ENCODE measurements at regions not wholly inside any gene's neighbourhood (a gene's known extent, or its start where the extent isn't known, plus 50 kb on each side); places are given as distances from the start of the nearest gene placed in this dataset.

DNA sequence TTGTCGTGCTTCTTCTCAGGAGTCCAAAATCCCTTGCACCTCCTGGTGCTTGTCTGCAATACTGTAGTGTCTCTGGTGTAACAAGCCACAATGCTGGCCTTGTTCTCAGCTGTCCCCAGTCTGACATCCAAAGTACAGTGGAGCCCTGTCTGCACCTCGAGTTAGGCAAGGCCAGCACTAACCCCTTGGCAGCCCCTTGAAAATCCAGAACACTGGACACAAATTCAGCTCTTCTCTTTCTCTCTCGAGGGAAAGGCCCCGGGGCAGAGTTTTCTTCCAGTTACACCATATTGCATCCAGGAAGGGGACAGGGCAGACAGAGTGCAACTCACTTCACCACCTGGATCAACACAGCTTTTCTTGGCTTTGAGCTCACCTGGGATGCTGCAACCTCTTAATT is 91.3 kb upstream of the ATP10A start:
- TF ChIP-seq EZH2 (IDR thresholded peaks at IDR 0.05; ENCODE audit: borderline replicate concordance) (no peak), EZH2phosphoT487 (IDR thresholded peaks at IDR 0.05; ENCODE audit: low read depth, severe bottlenecking, unreplicated experiment) (no peak)
- TF ChIP-seq, protein P1, sequence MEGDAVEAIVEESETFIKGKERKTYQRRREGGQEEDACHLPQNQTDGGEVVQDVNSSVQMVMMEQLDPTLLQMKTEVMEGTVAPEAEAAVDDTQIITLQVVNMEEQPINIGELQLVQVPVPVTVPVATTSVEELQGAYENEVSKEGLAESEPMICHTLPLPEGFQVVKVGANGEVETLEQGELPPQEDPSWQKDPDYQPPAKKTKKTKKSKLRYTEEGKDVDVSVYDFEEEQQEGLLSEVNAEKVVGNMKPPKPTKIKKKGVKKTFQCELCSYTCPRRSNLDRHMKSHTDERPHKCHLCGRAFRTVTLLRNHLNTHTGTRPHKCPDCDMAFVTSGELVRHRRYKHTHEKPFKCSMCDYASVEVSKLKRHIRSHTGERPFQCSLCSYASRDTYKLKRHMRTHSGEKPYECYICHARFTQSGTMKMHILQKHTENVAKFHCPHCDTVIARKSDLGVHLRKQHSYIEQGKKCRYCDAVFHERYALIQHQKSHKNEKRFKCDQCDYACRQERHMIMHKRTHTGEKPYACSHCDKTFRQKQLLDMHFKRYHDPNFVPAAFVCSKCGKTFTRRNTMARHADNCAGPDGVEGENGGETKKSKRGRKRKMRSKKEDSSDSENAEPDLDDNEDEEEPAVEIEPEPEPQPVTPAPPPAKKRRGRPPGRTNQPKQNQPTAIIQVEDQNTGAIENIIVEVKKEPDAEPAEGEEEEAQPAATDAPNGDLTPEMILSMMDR (IDR thresholded peaks at IDR 0.05; ENCODE audit: poor library complexity): no peak
- DNase-seq (ENCODE audit: low spot score): no peak
- no peaks in the 10 kb centered on the region for H3K27me3 ChIP-seq
- H4K20me1 ChIP-seq (ENCODE audit: insufficient read depth, poor library complexity, severe bottlenecking): no peaks in the 10 kb centered on the region
- no peak overlapping the region for H3K4me3 ChIP-seq
- WGBS (ENCODE audit: low lambda C conversion rate, missing lambda C conversion rate): 52% methylated on average over 4 of the region's 4 CpGs
- no peak overlapping the region for H3K27ac ChIP-seq
- no peaks in the 10 kb centered on the region for H3K4me1 ChIP-seq (ENCODE audit: insufficient read depth)
- no peaks in the 10 kb centered on the region for H3K9me2 ChIP-seq (replicated peaks; ENCODE audit: insufficient read depth)
- H3K36me3 ChIP-seq (replicated peaks; ENCODE audit: insufficient read depth, low read depth): no peaks in the 10 kb centered on the region
- H2AFZ ChIP-seq: no peak overlapping the region
- H3K4me2 ChIP-seq: no peak overlapping the region
- H3K9me3 ChIP-seq (ENCODE audit: low read depth): no peaks in the 10 kb centered on the region
- H3K79me2 ChIP-seq: no peaks in the 10 kb centered on the region

DNA sequence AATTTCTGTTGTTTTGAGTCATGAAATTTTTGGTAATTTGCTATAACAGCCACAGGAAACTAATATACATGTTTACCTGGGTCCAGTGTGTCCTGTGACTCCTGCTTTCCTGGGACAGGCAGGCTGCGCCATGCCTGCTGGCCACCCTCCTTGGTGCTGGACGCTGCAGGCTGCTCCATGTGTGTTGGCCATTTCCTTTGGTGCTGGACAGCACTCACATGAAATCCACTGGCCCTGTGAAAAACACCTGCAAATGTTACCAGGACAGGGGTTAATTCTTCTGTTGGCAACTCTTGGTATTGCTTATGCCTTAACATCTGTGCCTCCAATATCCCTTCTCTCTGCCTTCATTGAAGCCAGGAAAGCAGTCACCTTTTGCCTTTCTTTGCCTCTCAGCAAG is 86.9 kb upstream of the ATP10A start:
- no peak overlapping the region for H3K27ac ChIP-seq
- H3K9me2 ChIP-seq (replicated peaks; ENCODE audit: insufficient read depth): no peaks in the 10 kb centered on the region
- H4K20me1 ChIP-seq (ENCODE audit: insufficient read depth, poor library complexity, severe bottlenecking): no peaks in the 10 kb centered on the region
- no peaks in the 10 kb centered on the region for H3K9me3 ChIP-seq (ENCODE audit: low read depth)
- no peaks in the 10 kb centered on the region for H3K4me1 ChIP-seq (ENCODE audit: insufficient read depth)
- H3K27me3 ChIP-seq: no peaks in the 10 kb centered on the region
- H3K4me2 ChIP-seq: no peak overlapping the region
- no peak overlapping the region for H2AFZ ChIP-seq
- no peak overlapping the region for H3K4me3 ChIP-seq
- 92% methylated on average over 2 of the region's 2 CpGs for WGBS (ENCODE audit: low lambda C conversion rate, missing lambda C conversion rate)
- DNase-seq (ENCODE audit: low spot score): no peak
- TF ChIP-seq EZH2 (IDR thresholded peaks at IDR 0.05; ENCODE audit: borderline replicate concordance) (no peak), EZH2phosphoT487 (IDR thresholded peaks at IDR 0.05; ENCODE audit: low read depth, severe bottlenecking, unreplicated experiment) (no peak)
- TF ChIP-seq, protein P1 (IDR thresholded peaks at IDR 0.05; ENCODE audit: poor library complexity): no peak
- no peaks in the 10 kb centered on the region for H3K36me3 ChIP-seq (replicated peaks; ENCODE audit: insufficient read depth, low read depth)
- no peaks in the 10 kb centered on the region for H3K79me2 ChIP-seq

DNA sequence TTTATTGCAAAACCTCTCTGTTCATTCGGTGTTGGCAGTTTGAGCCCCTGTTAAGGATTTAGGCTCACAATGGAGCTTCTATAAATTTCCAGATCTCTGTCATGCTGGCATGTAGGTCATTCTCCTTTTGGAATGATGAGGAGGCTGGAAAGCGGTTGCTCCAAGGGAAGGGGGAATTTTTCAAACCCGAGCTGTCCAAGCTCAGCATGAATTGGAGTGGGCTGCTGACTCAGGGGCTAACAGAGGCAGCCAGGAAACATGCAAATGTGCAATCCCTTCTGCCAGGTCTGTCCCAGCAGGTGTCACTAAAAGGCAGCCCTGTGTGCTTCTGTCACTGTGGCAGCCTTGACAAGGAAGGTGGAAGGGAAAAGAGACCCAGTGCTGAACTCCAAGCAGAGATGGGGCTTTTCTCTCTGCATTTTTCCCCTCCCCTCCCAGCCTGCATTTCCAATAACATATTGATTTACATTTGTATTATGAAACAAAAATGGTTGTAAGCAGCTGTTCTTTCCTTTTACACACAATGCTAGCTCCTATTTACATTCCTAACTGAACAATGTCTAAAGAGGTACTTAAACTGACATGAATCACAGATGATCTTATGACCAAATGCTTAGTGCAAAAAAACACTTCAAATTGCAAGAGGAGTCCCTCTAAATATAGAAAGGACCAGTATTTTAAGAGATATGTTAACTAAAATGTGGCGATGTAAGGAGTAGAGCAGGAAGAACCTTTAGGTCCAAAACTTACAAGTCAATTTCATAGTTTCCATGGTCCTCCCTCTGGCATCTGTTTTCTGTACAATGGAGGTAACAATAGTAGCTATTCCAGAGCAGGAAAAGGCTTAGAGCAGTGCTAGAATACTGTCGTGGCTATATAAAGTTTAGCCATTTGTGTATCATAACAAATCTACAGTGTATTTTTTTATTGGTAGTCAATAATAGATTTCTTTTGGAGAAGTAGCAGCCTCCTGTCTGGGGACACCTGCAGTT is 84.5 kb upstream of the ATP10A start:
- DNase-seq (ENCODE audit: low spot score): peak; percentile 32
- no peaks in the 10 kb centered on the region for H3K36me3 ChIP-seq (replicated peaks; ENCODE audit: insufficient read depth, low read depth)
- no peak overlapping the region for H3K27ac ChIP-seq
- no peaks in the 10 kb centered on the region for H3K4me1 ChIP-seq (ENCODE audit: insufficient read depth)
- 34% methylated on average over 5 of the region's 5 CpGs for whole genome bisulfite sequencing (ENCODE audit: low lambda C conversion rate, missing lambda C conversion rate)
- H3K79me2 ChIP-seq: no peaks in the 10 kb centered on the region
- H3K9me3 ChIP-seq (ENCODE audit: low read depth): no peaks in the 10 kb centered on the region
- H2AFZ ChIP-seq: no peak overlapping the region
- H3K9me2 ChIP-seq (replicated peaks; ENCODE audit: insufficient read depth): no peaks in the 10 kb centered on the region
- H3K4me3 ChIP-seq: no peak overlapping the region
- no peaks in the 10 kb centered on the region for H3K27me3 ChIP-seq
- no peaks in the 10 kb centered on the region for H4K20me1 ChIP-seq (ENCODE audit: insufficient read depth, poor library complexity, severe bottlenecking)
- TF ChIP-seq EZH2phosphoT487 (IDR thresholded peaks at IDR 0.05; ENCODE audit: low read depth, severe bottlenecking, unreplicated experiment): no peak
- TF ChIP-seq, protein P1 (IDR thresholded peaks at IDR 0.05; ENCODE audit: poor library complexity): peak; percentile 37
- H3K4me2 ChIP-seq: no peak overlapping the region

Data from hepatocyte (in vitro differentiated cells).